Right cardiac atrium (tissue), 5 donors: ENCODE measurements at regions not wholly inside any gene's neighbourhood (a gene's known extent, or its start where the extent isn't known, plus 50 kb on each side); places are given as distances from the start of the nearest gene placed in this dataset.
"Not testable (repeated sequence)": the region's sequence is repeated elsewhere in the genome, so short reads cannot be mapped to it uniquely, and the experiment has no call there.

Experiments
- ATAC-seq, 2 donors: fragments of 200-7000 bp; cut with Tn5 transposase; one replicate each; pipeline versions ENCODE4 v1.8.0 to v1.9.1; 2020; ENCODE audit warnings: moderate library complexity in 2 of 2, mild to moderate bottlenecking in 1 of 2
- DNase-seq, 3 donors: peaks; one replicate each; pipeline ENCODE4 v3.0.0-alpha.2; 2020
- H3K27ac ChIP-seq: one replicate; pipeline ENCODE4 v1.5.1; 2013; ENCODE audit warnings: mild to moderate bottlenecking, low read length, control low read depth, moderate library complexity
- H3K27me3 ChIP-seq: one replicate; pipeline ENCODE4 v1.6.1; 2013; ENCODE audit not compliant: control insufficient read depth, insufficient read depth
- H3K4me1 ChIP-seq: one replicate; pipeline ENCODE4 v1.6.1; 2013; ENCODE audit warnings: low read length; ENCODE audit not compliant: control insufficient read depth, insufficient read depth
- H3K4me3 ChIP-seq: one replicate; pipeline ENCODE4 v1.5.1; 2013; ENCODE audit warnings: low read length, control low read depth
- H3K9me3 ChIP-seq: one replicate; pipeline ENCODE4 v1.6.1; 2013; ENCODE audit warnings: low read length; ENCODE audit not compliant: control insufficient read depth
- WGBS: extraction: QIAGEN DNeasy Blood & Tissue Kit; methylation state at CpG from one replicate; pipeline ENCODE4 v1.1.7; 2013; 5-methylcytosine and 5-hydroxymethylcytosine counted together
- intact Hi-C, 4 donors: fragments of 100-400 bp; cut with DNase I; formaldehyde crosslinking; loops; one replicate each; pipeline versions ENCODE4 v1.11.0 to v1.14.0; 2022 to 2023
- donor health status: healthy with polysubstance abuse.
- donor health status: DM: no; HTN: yes; CAD: no.
- donor health status: DM: no; HTN: no; CAD: no.
- donor health status: DM: no; HTN: yes; CAD: no; lungs with severe emphysema.
- donor health status: DM: yes; HTN: yes; CAD: no.

DNA sequence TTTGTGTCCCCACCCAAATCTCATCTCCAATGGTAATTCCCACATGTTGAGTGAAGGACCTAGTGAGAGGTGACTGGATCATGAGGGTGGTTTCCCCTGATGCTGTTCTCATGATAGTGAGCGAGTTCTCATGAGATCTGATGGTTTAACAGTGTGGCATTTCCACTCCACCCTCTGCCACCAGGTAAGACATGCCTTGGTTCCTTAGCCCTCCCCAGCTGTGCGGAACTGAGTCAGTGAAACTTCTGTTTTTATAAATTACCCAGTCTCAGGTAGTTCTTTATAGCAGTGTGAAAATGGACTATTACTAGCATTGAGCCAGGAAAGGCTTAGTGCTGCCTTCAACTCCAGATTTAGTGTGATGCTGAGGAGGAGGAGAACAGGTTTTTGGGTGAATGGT lies 222.2 kb downstream of the ADRA2A start:
- H3K9me3 ChIP-seq: no peaks in the 10 kb centered on the region
- ATAC-seq: no peak
- H3K4me3 ChIP-seq: no peak overlapping the region
- no peak overlapping the region for H3K27ac ChIP-seq
- H3K27me3 ChIP-seq: no peaks in the 10 kb centered on the region
- intact Hi-C loops: no loop called here
- no peak for DNase-seq
- no peaks in the 10 kb centered on the region for H3K4me1 ChIP-seq
- 89% methylated on average over 2 of the region's 2 CpGs for WGBS

GRCh38 chr10:111303887-111304286 lies 227.1 kb downstream of the ADRA2A start:
- 66% methylated on average over 4 of the region's 4 CpGs for WGBS

GRCh38 chr10:111316722-111317212 lies 239.9 kb downstream of the ADRA2A start:
- intact Hi-C loops: no loop called here
- Histone ChIP-seq H3K9me3 (no peaks in the 10 kb centered on the region), H3K27ac (no peak overlapping the region), H3K27me3 (no peaks in the 10 kb centered on the region), H3K4me3 (no peak overlapping the region), H3K4me1 (no peaks in the 10 kb centered on the region)
- no peak for DNase-seq
- 56% methylated on average over 4 of the region's 4 CpGs for WGBS
- ATAC-seq: no peak

More at GRCh38 chr10:111303887-111304286, 227.1 kb downstream of the ADRA2A start:
- no peak overlapping the region for H3K27ac ChIP-seq
- ATAC-seq: no peak
- DNase-seq: no peak
- intact Hi-C loops: no loop called here
- no peaks in the 10 kb centered on the region for H3K4me1 ChIP-seq
- H3K27me3 ChIP-seq: no peaks in the 10 kb centered on the region
- no peaks in the 10 kb centered on the region for H3K9me3 ChIP-seq
- H3K4me3 ChIP-seq: no peak overlapping the region

GRCh38 chr10:111319866-111320265 lies 243.0 kb downstream of the ADRA2A start:
- Histone ChIP-seq H3K9me3 (no peaks in the 10 kb centered on the region), H3K27me3 (no peaks in the 10 kb centered on the region), H3K4me1 (no peaks in the 10 kb centered on the region), H3K4me3 (no peak overlapping the region), H3K27ac (no peak overlapping the region)
- ATAC-seq (no peak), DNase-seq (no peak)
- intact Hi-C loops: no loop called here

DNA sequence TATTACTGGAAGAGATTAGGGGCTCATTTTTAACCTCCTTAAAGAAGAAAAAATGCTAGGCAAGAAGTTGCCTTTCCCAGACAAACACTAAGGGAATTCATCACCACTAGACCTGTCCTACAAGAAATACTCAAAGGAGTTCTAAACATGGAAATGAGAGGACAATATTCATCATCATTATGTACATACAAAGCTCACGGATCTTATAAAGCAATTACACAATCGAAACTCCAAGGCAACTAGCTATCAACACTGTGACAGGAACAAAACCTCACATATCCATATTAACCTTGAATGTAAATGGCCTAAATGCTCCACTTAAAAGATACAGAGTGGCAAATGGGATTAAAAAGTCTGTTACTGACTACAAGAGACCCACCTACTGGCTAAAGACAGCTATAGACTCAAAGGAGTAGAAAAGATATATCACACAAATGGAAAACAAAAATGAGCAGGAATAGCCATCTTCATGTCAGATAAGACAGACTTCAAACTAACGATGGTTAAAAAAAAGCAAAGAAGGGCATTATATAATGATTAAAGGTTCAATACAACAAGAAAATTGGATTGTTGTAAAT lies 246.6 kb downstream of the ADRA2A start:
- H3K27ac ChIP-seq: no peak overlapping the region
- 74% methylated on average over 3 of the region's 3 CpGs for WGBS
- intact Hi-C loops: no loop called here

DNA sequence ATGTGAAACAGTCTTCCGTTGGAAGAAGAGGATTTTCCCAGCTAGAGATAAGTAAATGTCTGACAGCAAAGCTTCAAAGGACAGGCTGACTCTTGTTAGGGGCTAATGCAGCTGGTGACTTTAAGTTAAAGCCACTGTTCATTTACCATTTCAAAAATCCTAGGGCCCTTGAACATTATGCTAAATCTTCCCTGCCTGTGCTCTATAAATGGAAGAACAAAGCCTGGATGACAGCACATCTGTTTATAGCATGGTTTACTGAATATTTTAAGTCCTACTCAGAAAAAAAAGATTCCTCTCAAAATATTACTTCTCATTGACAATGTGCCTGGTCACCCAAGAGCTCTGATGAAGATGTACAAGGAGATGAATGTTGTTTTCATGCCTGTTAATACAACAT lies 255.3 kb downstream of the ADRA2A start:
- H3K4me1 ChIP-seq, ATAC-seq, intact Hi-C loops, H3K27ac ChIP-seq, H3K4me3 ChIP-seq, H3K27me3 ChIP-seq, DNase-seq, H3K9me3 ChIP-seq: not testable (repeated sequence)
- WGBS: 26% methylated on average over 1 of the region's 1 CpG

More for the DNA sequence above, 246.6 kb downstream of the ADRA2A start:
- Histone ChIP-seq H3K27me3 (no peaks in the 10 kb centered on the region), H3K9me3 (no peaks in the 10 kb centered on the region), H3K4me1 (no peaks in the 10 kb centered on the region), H3K4me3 (no peak overlapping the region)
- ATAC-seq (no peak), DNase-seq (no peak)

GRCh38 chr10:111335826-111336225 lies 259.0 kb downstream of the ADRA2A start:
- no peaks in the 10 kb centered on the region for H3K27me3 ChIP-seq
- H3K4me3 ChIP-seq: no peak overlapping the region
- intact Hi-C loops: no loop called here
- H3K9me3 ChIP-seq: no peaks in the 10 kb centered on the region
- no peak overlapping the region for H3K27ac ChIP-seq
- ATAC-seq (no peak), DNase-seq (no peak)
- no peaks in the 10 kb centered on the region for H3K4me1 ChIP-seq
- 69% methylated on average over 2 of the region's 2 CpGs for WGBS

- Histone ChIP-seq H3K27ac (no peak overlapping the region), H3K27me3 (no peaks in the 10 kb centered on the region), H3K9me3 (no peaks in the 10 kb centered on the region), H3K4me1 (no peaks in the 10 kb centered on the region), H3K4me3 (no peak overlapping the region)
- 80% methylated on average over 1 of the region's 1 CpG for WGBS
- intact Hi-C loops: no loop called here
- no peak for DNase-seq
- no peak for ATAC-seq
These were observed 261.2 kb downstream of the ADRA2A start for GRCh38 chr10:111338035-111338434.

- no peak for DNase-seq
- Histone ChIP-seq H3K27me3 (no peaks in the 10 kb centered on the region), H3K9me3 (no peaks in the 10 kb centered on the region), H3K4me3 (no peak overlapping the region), H3K27ac (no peak overlapping the region), H3K4me1 (no peaks in the 10 kb centered on the region)
- no peak for ATAC-seq
- intact Hi-C loops: no loop called here
- whole genome bisulfite sequencing: 91% methylated on average over 5 of the region's 5 CpGs
These were observed 262.0 kb downstream of the ADRA2A start for GRCh38 chr10:111338805-111339204.

DNA sequence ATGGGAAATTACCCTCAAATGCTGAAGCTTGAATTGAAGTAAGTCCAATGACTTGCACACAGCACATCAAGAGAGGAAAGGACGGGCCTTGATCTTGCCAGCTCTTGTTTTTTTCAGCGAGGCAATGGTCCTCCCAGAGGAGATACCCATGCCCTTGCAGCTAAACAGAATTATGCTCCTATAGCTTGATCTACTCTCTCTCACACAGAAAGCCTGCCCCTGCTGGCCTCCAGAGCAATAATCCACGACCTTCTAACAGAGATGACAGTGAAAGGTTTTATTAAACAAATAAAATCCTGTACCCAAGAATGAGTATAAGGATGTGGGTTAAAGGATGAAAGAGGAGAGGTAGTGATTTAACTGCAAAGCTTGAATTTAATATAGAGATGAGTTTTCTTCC lies 268.0 kb downstream of the ADRA2A start:
- Histone ChIP-seq H3K27me3 (peaks cover 2% of the 10 kb centered on the region), H3K4me1 (no peaks in the 10 kb centered on the region), H3K9me3 (no peaks in the 10 kb centered on the region), H3K27ac (no peak overlapping the region), H3K4me3 (no peak overlapping the region)
- DNase-seq (no peak), ATAC-seq (no peak)
- intact Hi-C loops: no loop called here
- WGBS: 40% methylated on average over 3 of the region's 3 CpGs

GRCh38 chr10:111347386-111348013 lies 270.7 kb downstream of the ADRA2A start:
- Histone ChIP-seq H3K4me3 (no peak overlapping the region), H3K27ac (no peak overlapping the region), H3K9me3 (no peaks in the 10 kb centered on the region), H3K4me1 (no peaks in the 10 kb centered on the region), H3K27me3 (peaks cover 2% of the 10 kb centered on the region)
- ATAC-seq (no peak), DNase-seq (no peak)
- 69% methylated on average over 6 of the region's 6 CpGs for WGBS
- intact Hi-C loops: no loop called here

GRCh38 chr10:111348076-111348475 lies 271.2 kb downstream of the ADRA2A start:
- Histone ChIP-seq H3K4me1 (no peaks in the 10 kb centered on the region), H3K9me3 (no peaks in the 10 kb centered on the region), H3K4me3 (no peak overlapping the region), H3K27me3 (peaks cover 2% of the 10 kb centered on the region), H3K27ac (no peak overlapping the region)
- WGBS: 86% methylated on average over 4 of the region's 4 CpGs
- DNase-seq (no peak), ATAC-seq (no peak)
- intact Hi-C loops: no loop called here
